ENCODE measurements at regions not wholly inside any gene's neighbourhood (a gene's known extent, or its start where the extent isn't known, plus 50 kb on each side); places are given as distances from the start of the nearest gene placed in this dataset.

DNA sequence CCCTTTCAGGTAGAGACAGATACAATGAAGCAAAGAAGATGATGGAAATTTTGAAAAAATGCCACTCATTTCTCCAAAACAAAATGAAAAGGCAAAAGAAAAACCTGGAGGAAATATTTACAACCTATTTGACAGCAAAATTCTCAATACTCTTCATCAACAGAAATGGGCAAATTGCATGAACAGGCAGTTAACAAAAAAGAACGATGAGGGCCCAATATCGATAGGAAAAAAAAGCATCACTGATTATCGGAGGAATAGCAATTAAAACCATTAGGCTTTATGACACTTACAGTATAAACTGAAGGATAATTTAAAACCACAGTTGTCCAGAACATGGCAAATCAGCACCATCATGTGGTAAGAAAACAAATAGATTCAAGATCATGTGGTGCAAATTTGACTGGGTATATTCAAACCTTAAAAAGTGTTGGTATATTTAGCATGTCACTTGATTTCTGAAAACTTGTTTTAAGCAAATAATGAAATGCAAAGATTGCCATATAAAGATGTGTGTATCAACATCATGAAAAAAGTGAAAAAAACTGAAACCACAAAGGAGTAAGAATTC is 222.9 kb downstream of the BRD1 start:
- DNase-seq (ENCODE audit: low spot score), result no peak

GRCh38 chr22:49603016-49603415 is 224.7 kb downstream of the BRD1 start:
- DNase-seq (ENCODE audit: low spot score), result no peak

DNA sequence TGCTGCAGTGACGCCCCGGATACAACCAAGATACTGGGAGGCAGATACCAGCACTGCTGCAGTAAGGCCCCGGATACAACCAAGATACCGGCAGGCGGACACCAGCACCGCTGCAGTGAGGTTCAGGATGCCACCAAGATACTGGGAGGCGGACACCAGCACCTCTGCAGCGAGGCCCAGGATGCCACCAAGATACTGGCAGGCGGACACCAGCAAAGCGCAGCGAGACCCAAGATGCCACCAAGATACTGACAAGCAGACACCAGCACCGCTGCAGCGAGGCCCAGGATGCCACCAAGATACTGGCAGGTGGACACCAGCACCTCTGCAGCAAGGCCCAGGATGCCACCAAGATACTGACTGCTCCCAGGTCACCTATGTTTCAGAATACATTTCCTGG is 225.2 kb downstream of the BRD1 start:
- DNase-seq (ENCODE audit: low spot score), result no peak

GRCh38 chr22:49601614-49602321 is 225.9 kb downstream of the BRD1 start:
- no peak for DNase-seq (ENCODE audit: low spot score)

GRCh38 chr22:49600891-49601431 is 226.7 kb downstream of the BRD1 start:
- DNase-seq (ENCODE audit: low spot score), result no peak

DNA sequence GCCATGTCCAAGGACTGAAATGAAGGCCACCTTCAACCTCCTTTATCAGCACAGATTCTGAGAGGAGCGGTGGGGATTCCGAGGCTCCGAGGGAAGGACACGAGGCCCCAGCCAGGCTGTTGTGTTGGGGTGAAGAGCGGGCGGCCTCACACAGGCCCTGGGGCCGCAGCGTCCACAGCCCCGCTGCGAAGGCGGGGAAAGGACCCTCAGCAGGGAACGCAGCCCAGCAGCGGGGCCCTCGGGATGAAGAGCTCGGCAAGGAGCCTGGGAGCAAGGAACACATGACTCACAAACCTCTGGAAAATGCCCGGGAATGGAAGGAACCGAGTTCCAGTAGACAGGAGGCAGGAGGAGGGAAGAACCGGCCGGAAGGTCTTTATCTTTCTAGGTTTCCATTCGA is 227.2 kb downstream of the BRD1 start:
- no peak for DNase-seq (ENCODE audit: low spot score)

DNA sequence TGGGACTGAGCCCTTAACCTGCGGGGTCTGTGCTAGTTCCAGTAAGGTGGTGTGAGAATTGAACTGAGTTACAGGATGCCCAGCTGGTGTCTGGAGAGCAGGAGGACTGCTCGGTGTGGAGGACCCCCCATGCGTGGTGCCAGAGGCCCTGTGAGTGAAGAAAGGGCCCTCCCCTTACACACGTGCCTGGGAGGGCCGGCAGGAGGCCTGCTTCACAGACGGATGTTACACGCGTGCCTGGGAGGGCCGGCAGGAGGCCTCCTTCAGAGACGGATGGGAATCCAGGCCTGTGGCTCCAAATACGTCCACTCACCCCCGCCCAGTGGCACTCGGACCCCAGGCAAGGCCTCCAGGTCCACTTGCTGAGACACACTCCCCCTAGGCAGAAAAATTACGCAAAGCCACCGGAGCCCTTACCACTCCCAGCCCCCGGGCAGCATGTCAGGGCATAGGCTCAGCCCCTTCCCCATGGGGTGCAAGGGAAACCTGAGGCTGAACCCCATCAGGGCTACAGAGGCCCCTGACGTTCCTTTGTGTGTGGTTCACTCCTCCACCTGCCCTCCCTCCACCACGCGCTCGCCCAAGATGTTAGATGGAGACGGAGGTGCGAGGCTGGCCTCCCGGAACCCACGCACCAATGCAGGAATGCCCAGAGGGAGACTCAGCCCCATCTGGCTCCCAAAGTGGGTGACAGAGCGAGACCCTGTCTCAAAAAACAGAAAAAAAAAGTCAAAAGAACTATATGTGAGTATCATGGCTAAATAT is 227.8 kb downstream of the BRD1 start:
- no peak for DNase-seq (ENCODE audit: low spot score)

DNA sequence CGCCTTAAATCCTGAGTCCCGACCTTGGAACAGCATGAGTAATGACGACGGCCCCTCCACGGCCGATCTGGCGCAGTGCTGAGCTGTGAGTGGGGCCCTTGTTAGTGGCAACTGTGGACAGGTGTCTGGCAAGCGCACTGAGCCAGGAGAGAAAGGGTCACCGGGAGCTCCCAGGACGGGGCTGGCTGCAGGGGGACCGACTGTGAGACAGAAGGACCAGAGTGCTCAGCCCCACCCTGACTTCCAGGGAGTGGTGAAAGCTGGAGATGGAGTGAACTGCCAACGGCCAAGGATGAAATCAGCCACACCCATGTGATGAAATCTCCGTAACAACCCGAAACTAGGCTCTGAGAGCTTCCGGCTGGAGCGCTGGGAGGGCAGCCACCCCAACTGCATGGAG is 228.6 kb downstream of the BRD1 start:
- DNase-seq (ENCODE audit: low spot score), result no peak

GRCh38 chr22:49598338-49598737 is 229.3 kb downstream of the BRD1 start:
- no peak for DNase-seq (ENCODE audit: low spot score)

DNA sequence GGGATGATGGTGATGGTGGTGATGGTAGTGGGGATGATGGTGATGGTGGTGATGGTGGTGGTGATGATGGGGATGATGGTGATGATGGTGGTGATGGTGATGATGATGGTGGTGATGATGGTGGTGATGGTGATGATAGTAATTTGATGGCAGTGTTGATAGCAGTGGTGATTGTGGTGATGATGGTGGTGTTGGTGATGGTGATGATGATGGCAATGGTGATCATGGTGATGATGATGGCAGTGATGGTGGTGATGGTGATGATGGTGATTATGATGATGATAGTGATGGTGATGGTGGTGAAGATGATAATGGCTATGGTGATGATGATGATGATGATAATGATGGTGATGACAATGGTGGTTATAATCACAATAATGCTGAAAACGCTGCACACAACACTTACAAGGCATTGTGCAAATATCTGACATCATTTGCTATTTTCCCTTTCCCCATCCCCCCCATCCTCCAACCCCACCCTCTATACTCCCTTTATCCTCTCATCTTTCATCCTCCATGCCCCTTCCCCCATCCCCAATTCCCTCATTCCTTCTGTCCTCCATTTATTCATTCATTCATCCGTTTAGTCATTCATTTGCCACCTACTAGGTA is 230.1 kb downstream of the BRD1 start:
- DNase-seq (ENCODE audit: low spot score), result no peak

DNA sequence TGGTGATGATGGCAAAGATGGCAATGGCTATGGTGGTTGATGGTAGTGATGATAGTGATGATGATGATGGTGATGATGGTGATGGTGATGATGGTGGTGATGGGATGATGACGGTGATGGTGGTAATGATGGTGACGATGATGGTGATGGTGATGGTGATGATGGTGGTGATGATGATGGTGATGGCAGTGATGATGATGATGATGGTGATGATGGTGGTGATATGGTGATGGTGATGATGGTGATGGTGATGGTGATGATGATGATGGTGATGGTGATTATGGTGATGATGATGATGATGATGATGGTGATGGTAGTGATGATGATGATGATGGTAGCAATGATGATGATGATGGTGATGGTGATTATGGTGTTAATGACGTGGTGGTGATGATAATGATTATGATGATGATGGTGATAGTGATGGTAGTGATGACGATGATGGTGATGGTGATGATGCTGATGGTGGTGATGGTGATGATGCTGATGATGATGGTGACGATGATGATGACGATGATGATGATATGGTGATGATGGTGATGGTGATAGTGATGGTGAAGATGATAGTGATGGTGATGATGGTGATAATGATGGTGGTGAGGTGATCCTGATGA is 232.1 kb downstream of the BRD1 start:
- no peak for DNase-seq (ENCODE audit: low spot score)

GRCh38 chr22:49594078-49594477 is 233.6 kb downstream of the BRD1 start:
- DNase-seq (ENCODE audit: low spot score), result no peak

GRCh38 chr22:49593509-49593908 is 234.2 kb downstream of the BRD1 start:
- DNase-seq (ENCODE audit: low spot score), result no peak

GRCh38 chr22:49592780-49593501 is 234.7 kb downstream of the BRD1 start:
- DNase-seq (ENCODE audit: low spot score), result no peak

GRCh38 chr22:49590851-49591445 is 236.7 kb downstream of the BRD1 start:
- no peak for DNase-seq (ENCODE audit: low spot score)

- no peak for DNase-seq (ENCODE audit: low spot score)
Observed at GRCh38 chr22:49590381-49590780, 237.3 kb downstream of the BRD1 start.

GRCh38 chr22:49589811-49590210 is 237.9 kb downstream of the BRD1 start:
- no peak for DNase-seq (ENCODE audit: low spot score)

GRCh38 chr22:49589301-49589700 is 238.4 kb downstream of the BRD1 start:
- no peak for DNase-seq (ENCODE audit: low spot score)

DNA sequence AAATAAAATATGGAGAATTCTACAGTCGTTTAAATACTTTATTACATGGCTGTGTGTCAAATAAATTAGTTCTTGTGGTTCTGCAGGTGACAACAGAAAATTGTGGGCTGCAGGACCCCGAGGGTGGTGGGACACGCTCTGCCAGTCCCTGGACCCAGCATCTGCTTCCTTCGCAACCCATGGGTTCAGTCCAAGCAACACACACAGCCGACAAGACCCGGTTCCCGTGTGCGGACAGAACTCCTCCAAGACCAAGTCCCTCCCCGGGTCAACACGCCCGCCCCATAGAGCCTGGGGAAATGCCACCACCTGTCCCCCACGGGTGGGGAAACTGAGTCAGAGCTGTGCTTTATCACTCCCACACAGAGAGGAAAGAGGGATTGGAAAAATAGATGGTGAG is 238.9 kb downstream of the BRD1 start:
- no peak for DNase-seq (ENCODE audit: low spot score)

GRCh38 chr22:49587987-49588386 is 239.7 kb downstream of the BRD1 start:
- DNase-seq (ENCODE audit: low spot score), result no peak

DNA sequence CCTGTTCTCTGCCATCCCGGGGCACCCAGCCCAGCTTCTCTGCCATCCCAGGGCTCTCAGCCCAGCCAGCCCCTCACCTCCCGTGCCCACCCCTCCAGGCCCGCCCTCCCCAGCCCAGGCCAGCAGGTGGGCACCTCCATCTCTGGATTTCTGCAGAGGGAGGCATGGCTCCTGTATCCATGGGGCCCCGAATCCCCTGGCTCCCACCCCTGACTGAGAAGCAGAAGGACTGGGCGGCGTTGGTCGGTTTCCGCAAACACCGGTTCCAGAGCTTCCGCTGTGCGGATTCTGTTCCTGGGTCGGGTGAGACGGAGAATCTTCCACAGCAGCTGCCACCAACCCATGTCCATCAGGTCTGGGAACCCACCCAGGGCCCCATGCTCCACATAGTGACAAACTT is 240.3 kb downstream of the BRD1 start:
- DNase-seq (ENCODE audit: low spot score), result no peak
